Skeletal muscle satellite cell (primary cell): ENCODE measurements at regions not wholly inside any gene's neighbourhood (a gene's known extent, or its start where the extent isn't known, plus 50 kb on each side); places are given as distances from the start of the nearest gene placed in this dataset.

ENCODE experiments used
- H3K27me3 ChIP-seq: 2 replicates; pipeline ENCODE4 v1.7.0; 2013; ENCODE audit warnings: low read length; ENCODE audit not compliant: control insufficient read depth, insufficient read depth
- H3K36me3 ChIP-seq: 2 replicates; pipeline ENCODE4 v1.7.0; 2013; ENCODE audit warnings: mild to moderate bottlenecking, control low read depth, low read length; ENCODE audit not compliant: insufficient read depth
- H3K4me1 ChIP-seq: 2 replicates; pipeline ENCODE4 v1.7.0; 2013; ENCODE audit warnings: low read length; ENCODE audit not compliant: control insufficient read depth, insufficient read depth
- H3K4me2 ChIP-seq: 2 replicates; pipeline ENCODE4 v1.7.0; 2013; ENCODE audit warnings: mild to moderate bottlenecking, low read length
- H3K4me3 ChIP-seq: 2 replicates; pipeline ENCODE4 v1.7.0; 2013; ENCODE audit warnings: low read length
- H3K9ac ChIP-seq: 2 replicates; pipeline ENCODE4 v1.7.0; 2013; ENCODE audit warnings: mild to moderate bottlenecking, low read depth, low read length, moderate library complexity
- H3K9me3 ChIP-seq: replicated peaks from 2 replicates; pipeline ENCODE4 v1.7.0; 2013; ENCODE audit warnings: mild to moderate bottlenecking, control low read depth, low read length

- no peak overlapping the region for H3K4me2 ChIP-seq
- H3K4me1 ChIP-seq, result no peaks in the 10 kb centered on the region
- H3K9ac ChIP-seq, result no peak overlapping the region
- no peak overlapping the region for H3K4me3 ChIP-seq
- H3K9me3 ChIP-seq, result no peaks in the 10 kb centered on the region
- no peaks in the 10 kb centered on the region for H3K36me3 ChIP-seq
- H3K27me3 ChIP-seq, result no peaks in the 10 kb centered on the region
Observed at GRCh38 chr2:168357797-168358472, 98.1 kb upstream of the CERS6 start.

- H3K36me3 ChIP-seq, result no peaks in the 10 kb centered on the region
- H3K9me3 ChIP-seq, result no peaks in the 10 kb centered on the region
- H3K9ac ChIP-seq, result no peak overlapping the region
- no peaks in the 10 kb centered on the region for H3K27me3 ChIP-seq
- H3K4me2 ChIP-seq, result no peak overlapping the region
- no peaks in the 10 kb centered on the region for H3K4me1 ChIP-seq
- H3K4me3 ChIP-seq, result no peak overlapping the region
Observed at GRCh38 chr2:168359082-168359481, 97.0 kb upstream of the CERS6 start.

GRCh38 chr2:168363347-168364092, 92.6 kb upstream of the CERS6 start:
- H3K9me3 ChIP-seq, result no peaks in the 10 kb centered on the region
- H3K4me1 ChIP-seq, result no peaks in the 10 kb centered on the region
- H3K4me3 ChIP-seq, result no peak overlapping the region
- no peak overlapping the region for H3K4me2 ChIP-seq
- H3K27me3 ChIP-seq, result no peaks in the 10 kb centered on the region
- no peak overlapping the region for H3K9ac ChIP-seq
- no peaks in the 10 kb centered on the region for H3K36me3 ChIP-seq

- H3K4me1 ChIP-seq, result no peaks in the 10 kb centered on the region
- no peak overlapping the region for H3K9ac ChIP-seq
- H3K27me3 ChIP-seq, result no peaks in the 10 kb centered on the region
- no peaks in the 10 kb centered on the region for H3K36me3 ChIP-seq
- H3K4me3 ChIP-seq, result no peak overlapping the region
- no peaks in the 10 kb centered on the region for H3K9me3 ChIP-seq
- no peak overlapping the region for H3K4me2 ChIP-seq
Observed at GRCh38 chr2:168365094-168365621, 90.9 kb upstream of the CERS6 start.

GRCh38 chr2:168369031-168369430, 87.0 kb upstream of the CERS6 start:
- H3K27me3 ChIP-seq, result no peaks in the 10 kb centered on the region
- H3K9ac ChIP-seq, result no peak overlapping the region
- H3K36me3 ChIP-seq, result no peaks in the 10 kb centered on the region
- no peak overlapping the region for H3K4me3 ChIP-seq
- H3K9me3 ChIP-seq, result no peaks in the 10 kb centered on the region
- H3K4me1 ChIP-seq, result no peaks in the 10 kb centered on the region
- no peak overlapping the region for H3K4me2 ChIP-seq

- no peaks in the 10 kb centered on the region for H3K4me1 ChIP-seq
- no peaks in the 10 kb centered on the region for H3K27me3 ChIP-seq
- no peak overlapping the region for H3K4me2 ChIP-seq
- no peak overlapping the region for H3K9ac ChIP-seq
- H3K4me3 ChIP-seq, result no peak overlapping the region
- H3K36me3 ChIP-seq, result no peaks in the 10 kb centered on the region
- H3K9me3 ChIP-seq, result no peaks in the 10 kb centered on the region
Observed at GRCh38 chr2:168371273-168372019, 84.6 kb upstream of the CERS6 start.

GRCh38 chr2:168373468-168373867, 82.6 kb upstream of the CERS6 start:
- Histone ChIP-seq H3K27me3 (no peaks in the 10 kb centered on the region), H3K9me3 (no peaks in the 10 kb centered on the region), H3K9ac (no peak overlapping the region), H3K4me1 (no peaks in the 10 kb centered on the region), H3K4me2 (no peak overlapping the region), H3K36me3 (no peaks in the 10 kb centered on the region), H3K4me3 (no peak overlapping the region)

GRCh38 chr2:168375195-168375798, 80.8 kb upstream of the CERS6 start:
- no peaks in the 10 kb centered on the region for H3K36me3 ChIP-seq
- H3K4me3 ChIP-seq, result no peak overlapping the region
- no peak overlapping the region for H3K9ac ChIP-seq
- no peaks in the 10 kb centered on the region for H3K4me1 ChIP-seq
- H3K27me3 ChIP-seq, result no peaks in the 10 kb centered on the region
- H3K4me2 ChIP-seq, result no peak overlapping the region
- no peaks in the 10 kb centered on the region for H3K9me3 ChIP-seq

GRCh38 chr2:168378960-168379669, 77.0 kb upstream of the CERS6 start:
- no peak overlapping the region for H3K4me3 ChIP-seq
- no peak overlapping the region for H3K9ac ChIP-seq
- no peaks in the 10 kb centered on the region for H3K9me3 ChIP-seq
- no peaks in the 10 kb centered on the region for H3K36me3 ChIP-seq
- no peak overlapping the region for H3K4me2 ChIP-seq
- H3K4me1 ChIP-seq, result no peaks in the 10 kb centered on the region
- H3K27me3 ChIP-seq, result no peaks in the 10 kb centered on the region

- no peaks in the 10 kb centered on the region for H3K27me3 ChIP-seq
- no peak overlapping the region for H3K4me3 ChIP-seq
Observed at GRCh38 chr2:168380500-168380899, 75.6 kb upstream of the CERS6 start.

GRCh38 chr2:168392024-168392423, 64.0 kb upstream of the CERS6 start:
- Histone ChIP-seq H3K4me3 (no peak overlapping the region), H3K27me3 (no peaks in the 10 kb centered on the region)

More at GRCh38 chr2:168380500-168380899, 75.6 kb upstream of the CERS6 start:
- no peak overlapping the region for H3K9ac ChIP-seq
- H3K9me3 ChIP-seq, result no peaks in the 10 kb centered on the region
- H3K4me2 ChIP-seq, result no peak overlapping the region
- H3K4me1 ChIP-seq, result no peaks in the 10 kb centered on the region
- H3K36me3 ChIP-seq, result no peaks in the 10 kb centered on the region

More at GRCh38 chr2:168392024-168392423, 64.0 kb upstream of the CERS6 start:
- Histone ChIP-seq H3K4me2 (no peak overlapping the region), H3K9ac (no peak overlapping the region), H3K4me1 (peaks cover 14% of the 10 kb centered on the region), H3K9me3 (no peaks in the 10 kb centered on the region), H3K36me3 (no peaks in the 10 kb centered on the region)
